Vagina (tissue), 2 donors: ENCODE measurements at regions not wholly inside any gene's neighbourhood (a gene's known extent, or its start where the extent isn't known, plus 50 kb on each side); places are given as distances from the start of the nearest gene placed in this dataset.

Experiments used
- CTCF ChIP-seq, 3 experiments: fragments of 450-650 bp in 2 of 3; fragments of 200-600 bp in 1 of 3; sonication (generic) in 1 of 3; IDR thresholded peaks; one replicate each; pipeline ENCODE4 v1.5.1; 2017 to 2019; ENCODE audit warnings: antibody characterized with exemption in 3 of 3, mild to moderate bottlenecking in 2 of 3, moderate library complexity in 2 of 3
- POLR2AphosphoS5 ChIP-seq, 2 donors: sonication (generic); formaldehyde crosslinking; IDR thresholded peaks; one replicate each; pipeline ENCODE4 v1.9.0; 2017; ENCODE audit warnings: antibody characterized with exemption in 2 of 2, mild to moderate bottlenecking in 2 of 2, low read depth in 1 of 2; ENCODE audit not compliant: insufficient read depth in 1 of 2

- TF ChIP-seq CTCF (IDR thresholded peaks at IDR 0.05) (no peak), POLR2AphosphoS5 (IDR thresholded peaks at IDR 0.05; ENCODE audit: insufficient read depth in 1 of 2, low read depth in 1 of 2) (no peak)
These were observed 433.8 kb upstream of the TOM1L1 start for GRCh38 chr17:54466875-54467274.
